ENCODE measurements at regions not wholly inside any gene's neighbourhood (a gene's known extent, or its start where the extent isn't known, plus 50 kb on each side); places are given as distances from the start of the nearest gene placed in this dataset.
"Not testable (repeated sequence)": the region's sequence is repeated elsewhere in the genome, so short reads cannot be mapped to it uniquely, and the experiment has no call there.

- DNase-seq, result no peak
Measured at GRCh38 chr12:124651516-124652273, 84.3 kb upstream of the NCOR2 start.

- no peak for DNase-seq
Measured at GRCh38 chr12:124650912-124651311, 83.5 kb upstream of the NCOR2 start.

- DNase-seq, result no peak
Measured at GRCh38 chr12:124648710-124649384, 81.4 kb upstream of the NCOR2 start.

DNA sequence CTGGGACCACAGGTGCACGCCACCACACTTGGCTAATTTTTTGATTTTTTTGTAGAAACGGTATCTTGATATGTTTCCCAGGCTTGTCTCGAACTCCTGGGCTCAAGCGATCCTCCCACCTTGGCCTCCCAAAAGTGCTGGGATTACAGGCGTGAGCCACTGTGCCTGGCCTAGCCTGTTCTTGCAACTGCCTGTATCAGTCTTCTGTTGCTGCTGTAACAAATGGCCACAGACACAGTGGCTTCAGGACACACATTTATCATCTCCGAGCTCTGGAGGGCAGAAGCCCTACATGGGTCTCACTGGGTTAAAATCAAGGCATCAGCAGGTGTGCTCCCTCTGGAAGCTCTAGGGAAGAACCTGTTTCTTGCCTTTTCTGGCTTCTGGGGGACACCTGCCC lies 79.9 kb upstream of the NCOR2 start:
- no peak for DNase-seq

DNA sequence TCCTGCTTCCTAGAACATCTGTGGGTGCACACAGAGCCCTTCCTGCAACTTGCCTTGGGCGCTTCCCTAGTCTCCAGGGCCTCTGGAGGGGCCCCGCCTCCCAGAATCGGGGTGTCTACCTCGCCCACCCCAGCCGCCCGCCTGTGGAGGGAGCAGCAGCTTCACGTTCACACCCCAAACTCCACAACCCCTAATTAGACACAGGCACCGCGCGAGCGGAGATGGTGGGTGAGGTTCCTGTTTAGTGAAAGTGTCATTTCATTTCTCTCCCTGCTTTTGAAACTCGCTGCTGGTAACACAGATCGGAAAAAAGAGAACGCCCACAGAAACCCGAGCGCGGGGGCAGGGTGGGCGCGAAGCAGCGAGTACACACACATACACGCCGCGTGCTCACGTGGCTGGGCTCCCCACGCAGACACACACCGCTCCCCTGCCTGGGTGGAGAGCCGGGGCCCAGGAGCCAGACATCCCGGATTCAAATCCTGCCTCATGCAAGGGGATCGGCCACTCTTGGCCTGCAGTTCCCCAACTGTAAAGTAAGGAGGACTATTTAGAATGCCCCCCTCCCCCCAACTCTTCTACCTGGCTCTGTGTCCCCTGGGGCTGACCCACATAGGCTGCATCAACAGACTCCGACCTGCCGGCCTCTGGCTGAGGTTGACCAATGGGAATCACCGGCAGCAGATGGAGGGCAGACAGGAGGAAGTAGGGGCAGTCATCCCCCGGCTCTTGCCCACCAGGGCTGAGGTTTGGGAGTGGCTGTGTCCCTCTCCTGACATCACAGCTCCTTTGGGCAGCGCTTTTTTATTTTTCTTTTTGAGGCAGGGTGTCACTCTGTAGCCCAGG lies 79.2 kb upstream of the NCOR2 start:
- peak; percentile 22 for DNase-seq

- no peak for DNase-seq
Measured at GRCh38 chr12:124645530-124646244, 78.3 kb upstream of the NCOR2 start.

GRCh38 chr12:124643768-124644167 lies 76.4 kb upstream of the NCOR2 start:
- DNase-seq, result not testable (repeated sequence)

DNA sequence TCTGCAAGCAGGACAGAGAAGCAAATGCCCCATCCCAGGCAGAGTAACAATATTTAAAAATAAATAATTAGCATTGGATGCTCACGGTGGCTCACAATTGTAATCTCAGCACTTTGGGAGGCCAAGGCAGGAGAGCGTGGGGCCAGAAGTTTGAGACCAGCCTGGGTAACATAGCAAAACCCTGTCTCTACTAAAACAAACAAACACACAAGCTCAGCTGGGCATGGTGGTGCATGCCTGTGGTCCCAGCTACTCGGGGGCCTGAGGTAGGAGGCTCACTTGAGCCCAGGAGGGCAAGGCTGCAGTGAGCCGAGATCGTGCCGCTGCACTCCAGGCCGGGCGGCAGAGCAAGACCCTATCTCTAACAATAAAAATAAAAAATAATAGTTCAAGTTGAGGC lies 74.7 kb upstream of the NCOR2 start:
- no peak for DNase-seq

DNA sequence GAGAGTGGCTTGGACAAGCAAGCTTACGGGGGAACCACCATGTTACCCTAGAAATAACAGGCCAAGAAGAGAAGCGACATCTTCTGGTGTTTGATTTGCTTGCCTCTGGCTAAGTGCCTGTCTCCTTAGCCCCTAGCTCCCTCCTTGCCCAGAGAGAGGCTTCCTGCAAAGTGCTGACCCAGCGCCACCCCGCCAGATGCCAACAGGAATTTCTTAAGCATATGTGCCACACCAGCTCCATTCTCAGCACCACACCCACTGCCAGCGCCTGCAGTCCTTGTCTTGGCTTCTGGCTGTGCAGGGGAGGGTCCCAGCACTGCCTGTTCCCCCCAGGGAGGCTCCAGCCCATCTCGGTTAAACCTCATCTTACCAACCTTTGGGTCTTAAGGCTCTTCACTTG lies 74.2 kb upstream of the NCOR2 start:
- no peak for DNase-seq

DNA sequence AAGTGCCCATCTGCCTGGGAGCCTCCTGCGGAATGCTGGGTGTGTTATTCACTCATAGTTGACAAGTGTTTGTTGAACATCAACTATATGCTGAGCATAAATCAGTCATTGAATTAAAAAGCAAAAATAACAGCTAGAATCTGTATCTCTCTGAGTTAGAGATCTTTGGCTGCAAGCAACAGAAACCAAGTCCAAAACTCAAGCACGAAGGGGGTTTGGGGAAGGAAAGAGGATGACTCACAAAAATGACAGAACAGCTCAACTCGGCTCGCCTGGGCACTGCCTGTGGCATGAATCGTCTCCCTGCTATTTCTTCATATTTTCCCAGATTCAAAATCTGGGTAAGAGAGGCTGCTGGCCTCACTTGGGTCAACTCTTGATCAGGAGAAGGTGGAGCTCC lies 72.6 kb upstream of the NCOR2 start:
- DNase-seq, result no peak

DNA sequence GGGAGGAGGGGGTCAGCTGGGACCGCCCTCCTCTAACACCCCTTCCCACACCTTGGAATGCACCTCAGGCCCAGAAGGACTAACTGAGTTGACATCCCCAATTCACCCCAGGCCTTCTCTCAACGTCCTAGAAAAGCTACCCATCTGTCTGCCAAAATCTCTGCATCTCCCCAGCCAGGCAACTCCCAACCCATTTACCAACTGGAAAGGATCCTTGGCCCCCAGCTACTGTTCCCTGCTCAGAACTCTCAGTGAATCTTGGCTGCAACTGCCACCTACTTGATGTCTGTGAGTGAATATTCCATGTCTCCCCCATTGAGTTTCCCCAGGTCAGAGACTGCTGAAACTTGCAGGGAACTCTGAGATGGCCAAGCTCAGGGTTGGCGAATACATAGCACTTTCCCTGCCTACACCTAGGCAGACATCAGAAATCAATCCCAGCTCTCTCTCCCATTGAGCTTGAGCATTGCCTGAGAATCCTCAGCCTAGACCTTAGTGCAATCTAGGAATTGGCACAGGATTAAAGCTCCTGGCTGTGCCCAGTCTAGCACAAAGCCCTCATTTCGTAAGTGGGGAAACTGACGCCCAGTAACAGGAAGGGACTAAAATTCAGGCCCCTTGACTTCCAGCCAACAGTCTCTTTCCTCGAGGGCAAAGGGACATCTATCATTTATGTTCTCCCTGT lies 71.9 kb upstream of the NCOR2 start:
- DNase-seq, result no peak

- DNase-seq, result no peak
Measured at GRCh38 chr12:124637581-124637981, 70.2 kb upstream of the NCOR2 start.

GRCh38 chr12:124637163-124637562 lies 69.8 kb upstream of the NCOR2 start:
- no peak for DNase-seq

- DNase-seq, result no peak
Measured at GRCh38 chr12:124636138-124636978, 68.9 kb upstream of the NCOR2 start.

- DNase-seq, result no peak
Measured at GRCh38 chr12:124635316-124635715, 67.9 kb upstream of the NCOR2 start.

- DNase-seq, result no peak
Measured at GRCh38 chr12:124633365-124634362, 66.3 kb upstream of the NCOR2 start.

DNA sequence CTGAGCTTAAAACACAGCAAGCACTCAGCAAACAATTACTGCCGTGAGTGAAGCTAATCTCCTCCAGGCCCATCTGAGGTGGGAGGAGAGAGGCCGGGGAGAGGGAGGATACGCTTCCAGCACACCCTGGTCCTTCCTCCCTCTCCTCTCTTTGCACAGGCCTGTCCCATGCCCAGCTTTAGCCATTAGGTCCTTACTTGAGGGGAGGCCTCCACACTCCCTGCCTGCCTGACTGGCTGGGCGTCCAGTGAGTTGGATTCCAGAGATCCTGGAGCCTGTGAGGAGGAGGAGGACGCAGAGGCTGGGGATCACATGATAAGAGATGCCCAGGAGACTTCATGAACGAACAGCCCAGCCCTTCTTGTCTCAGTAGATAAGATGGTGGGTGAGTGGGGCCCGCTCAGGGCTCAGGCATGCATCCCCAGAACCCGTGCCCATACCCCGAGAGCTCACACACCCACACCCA lies 65.1 kb upstream of the NCOR2 start:
- DNase-seq, result no peak

GRCh38 chr12:124631681-124632256 lies 64.4 kb upstream of the NCOR2 start:
- no peak for DNase-seq

DNA sequence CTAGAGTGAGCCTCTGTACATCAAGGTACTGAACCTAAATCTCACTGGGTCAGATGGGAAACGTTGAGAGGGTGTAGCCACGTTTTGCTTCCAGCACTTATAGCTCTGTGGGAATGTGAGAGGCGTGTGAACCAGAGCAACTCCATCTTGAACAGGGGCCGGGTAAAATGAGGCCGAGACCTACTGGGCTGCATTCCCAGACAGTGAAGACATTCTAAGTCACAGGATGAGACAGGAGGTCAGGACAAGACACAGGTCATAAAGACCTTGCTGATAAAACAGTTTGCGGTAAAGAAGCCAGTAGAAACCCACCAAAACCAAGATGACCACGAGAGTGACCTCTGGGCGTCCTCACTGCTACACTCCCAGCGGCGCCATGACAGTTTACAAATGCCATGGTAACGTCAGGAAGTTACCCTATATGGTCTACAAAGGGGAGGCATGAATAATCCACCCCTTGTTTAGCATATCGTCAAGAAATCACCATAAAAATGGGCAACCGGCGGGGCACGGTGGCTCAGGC lies 63.4 kb upstream of the NCOR2 start:
- DNase-seq, result no peak
